GM18909 (cell line): ENCODE measurements at regions not wholly inside any gene's neighbourhood (a gene's known extent, or its start where the extent isn't known, plus 50 kb on each side); places are given as distances from the start of the nearest gene placed in this dataset.
A peak's percentile ranks its signal among the peaks of the same experiment; 100 is the strongest.

Source experiments
- ATAC-seq: cut with Tn5 transposase; IDR thresholded peaks from one replicate; pipeline ENCODE4 v1.9.1; 2021; ENCODE audit warnings: mild to moderate bottlenecking; ENCODE audit not compliant: unreplicated experiment, poor library complexity

- no peak for ATAC-seq
These were observed 115.0 kb upstream of the ELAVL2 start for GRCh38 chr9:23941051-23941450.

- no peak for ATAC-seq
These were observed 112.9 kb upstream of the ELAVL2 start for GRCh38 chr9:23938908-23939307.

GRCh38 chr9:23934291-23934906, 108.4 kb upstream of the ELAVL2 start:
- no peak for ATAC-seq

GRCh38 chr9:23933348-23933747, 107.3 kb upstream of the ELAVL2 start:
- no peak for ATAC-seq

GRCh38 chr9:23926368-23926767, 100.3 kb upstream of the ELAVL2 start:
- peak; percentile 68 for ATAC-seq

- no peak for ATAC-seq
These were observed 88.5 kb upstream of the ELAVL2 start for GRCh38 chr9:23914431-23915003.

- no peak for ATAC-seq
These were observed 81.3 kb upstream of the ELAVL2 start for GRCh38 chr9:23907343-23907742.

GRCh38 chr9:23887781-23888180, 61.7 kb upstream of the ELAVL2 start:
- no peak for ATAC-seq
